ENCODE measurements at regions not wholly inside any gene's neighbourhood (a gene's known extent, or its start where the extent isn't known, plus 50 kb on each side); places are given as distances from the start of the nearest gene placed in this dataset.

GRCh38 chr1:234972411-234973191 lies 156.0 kb downstream of the TOMM20 start:
- no peak for DNase-seq

DNA sequence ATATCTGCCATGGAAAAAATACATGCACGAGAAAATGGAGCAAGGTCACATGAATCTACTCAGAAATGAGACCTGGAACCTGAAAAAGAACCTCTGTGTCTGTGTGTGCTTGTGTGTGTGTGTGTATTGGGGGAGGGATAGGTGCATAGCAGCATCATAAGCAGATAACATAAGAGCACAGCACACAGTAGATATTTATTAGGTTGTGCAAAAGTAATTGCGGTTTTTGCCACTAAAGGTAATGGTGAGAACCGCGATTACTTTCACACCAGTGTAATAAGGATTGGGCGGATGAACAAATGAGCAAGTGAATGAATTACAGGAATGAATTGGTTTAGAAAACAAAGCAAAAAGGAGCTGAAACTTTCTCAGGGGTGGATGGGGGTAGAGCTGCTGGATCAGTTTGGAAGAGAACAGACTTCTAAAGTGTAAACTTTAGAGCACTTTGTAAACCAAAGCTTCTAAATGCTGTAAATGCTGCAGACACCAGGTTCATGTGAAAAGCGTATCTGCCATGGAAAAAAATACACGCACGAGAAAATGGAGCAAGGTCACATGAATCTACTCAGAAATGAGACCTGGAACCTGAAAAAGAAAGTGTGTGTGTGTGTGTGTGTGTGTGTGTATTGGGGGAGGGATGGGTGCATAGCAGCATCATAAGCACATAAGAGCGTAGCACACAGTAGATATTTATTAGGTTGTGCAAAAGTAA lies 156.9 kb downstream of the TOMM20 start:
- no peak for DNase-seq

- peak; percentile 22 for DNase-seq
Observed at GRCh38 chr1:234970731-234971476, 157.7 kb downstream of the TOMM20 start.

- DNase-seq, result no peak
Observed at GRCh38 chr1:234970401-234970730, 158.3 kb downstream of the TOMM20 start.

- DNase-seq, result peak; percentile 25
Observed at GRCh38 chr1:234969581-234970400, 158.8 kb downstream of the TOMM20 start.

DNA sequence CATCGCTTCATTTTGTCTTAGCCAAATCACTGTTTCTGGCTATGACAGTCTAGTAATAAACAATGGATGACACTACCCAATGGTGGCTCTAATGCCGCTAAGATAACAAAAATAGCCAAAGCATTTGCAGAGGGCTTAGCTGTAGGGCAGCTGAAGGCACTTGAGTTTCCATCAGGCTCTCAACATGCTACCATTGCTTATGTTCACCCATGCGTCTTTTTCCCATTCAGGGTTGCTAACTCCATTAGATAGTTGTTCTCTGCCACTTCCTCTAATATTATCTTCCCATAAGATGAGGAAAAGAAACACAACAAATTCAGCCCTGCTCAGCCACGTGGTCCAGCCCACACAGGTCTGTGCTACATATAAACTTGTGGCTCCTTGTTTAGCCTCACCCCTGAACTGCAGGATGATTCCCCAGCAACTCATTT lies 159.6 kb downstream of the TOMM20 start:
- DNase-seq, result no peak

DNA sequence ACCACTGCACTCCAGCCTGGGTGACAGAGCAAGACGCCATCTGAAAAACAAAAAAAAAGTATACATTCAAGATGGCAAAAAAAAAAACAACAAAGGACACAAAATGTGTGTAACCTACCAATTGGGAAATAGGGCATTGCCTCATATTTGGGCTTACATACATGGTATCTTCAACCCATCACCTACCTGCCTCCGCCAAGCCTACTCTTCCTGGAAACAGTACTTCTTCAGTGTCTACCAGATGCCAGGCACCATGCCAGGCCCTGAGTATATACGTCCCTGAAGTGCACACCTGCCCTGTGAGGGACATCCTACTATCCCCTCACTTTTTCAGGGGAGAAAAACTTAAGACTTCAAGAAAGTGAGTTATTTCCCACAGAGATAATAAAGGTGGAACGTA lies 160.2 kb downstream of the TOMM20 start:
- no peak for DNase-seq

DNA sequence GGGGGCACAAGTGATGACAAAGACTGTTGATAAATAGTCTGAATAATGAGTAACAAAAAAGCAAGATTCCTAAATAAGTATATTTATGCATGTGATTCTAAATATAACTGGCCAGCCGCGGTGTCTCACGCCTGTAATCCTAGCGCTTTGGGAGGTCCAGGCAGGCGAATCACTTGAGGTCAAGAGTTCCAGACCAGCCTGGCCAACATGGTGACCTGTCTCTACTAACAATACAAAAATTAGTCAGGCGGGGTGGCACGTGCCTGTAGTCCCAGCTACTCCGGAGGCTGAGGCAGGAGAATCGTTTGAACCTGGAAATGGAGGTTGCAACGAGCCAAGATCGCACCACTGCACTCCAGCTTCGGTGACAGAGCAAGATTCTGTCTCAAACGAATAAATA lies 161.5 kb downstream of the TOMM20 start:
- no peak for DNase-seq

DNA sequence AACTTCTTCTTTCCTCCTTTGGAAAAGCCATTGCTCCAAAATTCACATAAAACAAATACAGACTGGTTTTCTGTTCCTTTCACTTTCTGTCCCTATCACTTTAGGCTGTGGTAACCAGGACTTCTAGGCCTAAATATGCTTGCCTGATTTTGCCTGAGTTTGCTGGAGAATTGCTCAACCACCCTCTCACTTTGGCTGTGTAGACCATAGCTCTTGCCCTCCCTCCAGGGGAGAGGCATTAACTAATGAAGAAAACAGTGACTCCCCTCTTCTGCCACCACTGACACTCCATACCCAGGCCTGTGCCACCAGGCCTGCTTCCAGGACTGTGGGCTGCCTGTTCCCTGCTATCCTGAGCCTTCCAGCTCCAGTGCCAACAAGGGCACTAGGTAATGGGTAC lies 163.5 kb downstream of the TOMM20 start:
- DNase-seq, result no peak

- no peak for DNase-seq
Observed at GRCh38 chr1:234963904-234964702, 164.5 kb downstream of the TOMM20 start.

- peak; percentile 93 for DNase-seq
Observed at GRCh38 chr1:234963180-234963903, 165.3 kb downstream of the TOMM20 start.

DNA sequence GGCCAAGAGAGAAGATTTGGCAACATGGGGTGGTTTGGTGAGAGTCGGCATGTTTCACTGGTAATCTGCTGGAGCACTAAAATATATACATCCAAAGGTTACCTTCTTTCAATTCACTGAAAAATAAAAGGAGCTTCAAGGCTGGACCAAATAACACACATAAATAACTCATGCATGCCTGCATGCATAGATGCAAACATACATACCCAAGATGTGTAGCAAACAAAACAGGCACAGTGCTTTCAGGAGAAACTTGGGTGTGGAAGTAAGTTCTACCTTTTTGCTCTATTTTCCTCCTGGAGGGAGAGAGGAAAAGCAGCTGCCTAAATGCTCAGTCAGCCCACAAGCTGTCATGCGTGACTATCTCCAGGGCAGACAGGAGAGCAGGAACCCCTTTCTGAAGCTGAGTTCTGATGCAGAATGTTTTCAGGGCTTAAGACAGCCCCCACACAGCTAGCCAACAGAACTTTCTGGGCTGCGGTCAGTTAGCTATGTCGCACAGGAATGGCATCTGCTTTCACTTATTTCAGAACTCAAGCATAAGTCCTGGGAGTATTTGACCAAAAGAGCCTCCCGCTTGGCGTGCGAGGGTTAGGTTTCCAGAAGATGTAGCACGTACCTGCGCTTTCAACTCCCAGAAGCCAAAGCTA lies 166.2 kb downstream of the TOMM20 start:
- peak; percentile 98 for DNase-seq

DNA sequence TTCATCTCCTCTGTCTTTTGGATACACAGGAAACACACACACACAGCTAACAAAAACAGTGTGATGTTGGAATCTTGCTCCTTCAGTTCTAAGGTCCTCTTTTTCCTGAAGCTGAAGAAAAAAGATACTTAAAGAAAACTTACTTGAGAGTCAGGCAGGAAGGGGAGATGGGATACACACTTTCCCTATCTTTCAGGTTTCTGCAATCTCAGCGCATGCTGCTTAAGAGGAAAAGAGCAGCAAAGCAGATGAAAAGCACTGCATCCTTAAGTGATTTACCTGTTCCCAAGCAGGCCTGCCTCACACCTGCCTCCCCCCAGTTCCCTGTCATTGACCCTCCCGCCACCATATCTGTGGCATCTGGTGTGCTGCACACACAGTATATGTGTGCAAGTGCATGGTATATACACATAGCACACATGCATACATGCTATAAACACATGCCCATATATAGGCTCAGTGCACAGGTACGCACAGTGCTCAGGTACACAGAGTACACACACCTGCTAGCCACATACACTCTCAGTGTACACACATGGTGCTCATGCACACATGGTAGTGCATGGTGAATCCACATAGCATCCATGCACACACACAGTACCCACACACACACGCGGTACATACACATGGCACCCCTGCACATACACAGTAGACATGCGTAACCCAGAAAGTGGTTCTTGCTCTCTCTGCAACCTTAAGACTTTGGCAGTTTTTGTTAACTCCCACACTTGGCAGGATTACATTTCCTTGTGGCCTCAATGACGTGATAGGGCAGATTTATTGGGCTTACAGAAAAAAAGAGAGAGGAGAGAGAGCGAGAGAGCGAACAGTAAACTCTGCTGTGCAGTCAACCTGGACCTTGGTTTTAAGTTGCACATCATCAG lies 166.9 kb downstream of the TOMM20 start:
- peak; percentile 88 for DNase-seq

DNA sequence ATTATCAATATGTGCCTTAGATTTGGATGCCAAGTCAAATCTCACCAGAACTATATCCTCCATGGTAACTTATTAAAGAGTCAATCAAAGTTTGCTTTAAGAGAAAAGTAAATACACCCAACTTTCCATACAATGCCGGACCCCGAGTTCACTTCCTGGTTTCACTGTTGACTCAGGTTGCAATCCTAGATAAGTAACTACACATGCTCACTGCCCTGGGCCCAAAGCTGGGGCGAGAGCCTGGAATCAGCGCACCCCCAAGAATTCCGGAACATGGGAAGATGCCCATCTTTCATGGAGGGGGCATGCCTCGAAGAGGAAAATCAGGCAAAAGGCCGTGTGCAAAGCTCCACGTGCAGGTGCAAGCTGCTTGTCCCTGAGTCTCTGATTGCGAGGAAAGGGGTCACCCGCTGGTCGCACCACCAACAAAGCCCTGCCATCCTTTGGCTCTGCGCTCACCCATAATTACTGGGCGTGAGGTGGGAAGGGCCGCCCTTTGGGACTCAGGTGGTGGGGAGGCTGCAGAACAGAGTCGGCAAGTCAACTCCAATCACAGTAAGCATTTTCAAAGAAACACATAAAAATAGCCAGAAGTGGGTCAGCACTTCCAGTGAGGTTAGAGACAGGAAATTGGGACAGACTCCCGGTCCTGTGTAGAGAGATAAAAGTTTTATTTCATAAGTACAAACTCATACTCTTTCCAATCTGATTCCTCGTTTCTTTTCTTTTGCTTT lies 167.7 kb downstream of the TOMM20 start:
- DNase-seq, result no peak

DNA sequence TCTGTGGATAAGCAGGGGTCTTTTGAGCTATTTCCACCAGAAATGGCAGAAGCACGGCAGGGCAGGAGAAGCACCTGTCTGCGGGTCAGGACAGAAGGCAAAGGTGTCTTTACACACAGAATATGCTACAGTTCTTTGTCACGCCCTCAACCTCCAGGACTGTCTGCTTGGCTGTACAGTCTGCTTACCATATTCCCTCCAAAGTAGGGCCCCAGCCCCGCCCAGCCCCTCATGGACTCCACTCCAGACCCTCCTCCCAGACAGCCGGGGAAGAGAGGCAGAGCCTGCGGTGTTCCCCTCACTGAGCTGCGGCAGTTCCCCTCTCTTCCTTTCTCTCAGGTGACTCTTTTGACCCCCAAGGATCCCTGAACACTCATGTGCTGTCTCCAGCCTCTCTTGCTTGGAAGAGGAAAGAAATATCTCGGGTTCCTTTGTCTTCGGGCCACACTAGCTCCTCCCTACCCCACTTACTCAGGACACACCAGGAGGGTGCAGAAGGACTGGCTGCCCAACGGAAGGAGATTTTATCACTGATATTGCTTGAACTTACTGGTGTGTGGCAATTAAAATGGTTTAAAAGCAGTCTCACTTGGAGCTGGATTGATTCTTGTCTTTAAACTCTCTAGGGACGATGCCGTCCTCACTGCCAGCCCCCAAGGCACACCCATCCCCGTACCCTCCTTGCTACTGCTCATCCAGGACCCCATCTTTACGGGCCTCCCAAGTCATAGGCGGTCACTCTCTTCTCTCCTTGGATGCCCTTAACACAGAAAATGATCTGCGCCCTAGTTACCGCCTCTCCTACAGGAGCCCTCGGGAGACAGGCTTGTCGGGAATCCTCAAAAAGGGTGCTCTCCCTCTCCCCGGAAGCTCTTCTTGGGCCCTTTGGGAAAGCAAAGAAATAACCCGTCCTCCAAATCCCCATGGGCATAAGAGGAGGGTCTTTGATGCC lies 169.7 kb downstream of the TOMM20 start:
- DNase-seq, result no peak

GRCh38 chr1:234958066-234958705 lies 170.5 kb downstream of the TOMM20 start:
- DNase-seq, result no peak

Data from kidney glomerular epithelial cell (primary cell).